ENCODE measurements at regions not wholly inside any gene's neighbourhood (a gene's known extent, or its start where the extent isn't known, plus 50 kb on each side); places are given as distances from the start of the nearest gene placed in this dataset.

GRCh38 chr6:82641677-82642076 lies 278.1 kb downstream of the TPBG start (continued):
- TF ChIP-seq YY1 (IDR thresholded peaks at IDR 0.05; ENCODE audit: extremely low read depth, insufficient replicate concordance, low read depth, low read length) (no peak), MAX (IDR thresholded peaks at IDR 0.05) (no peak), FOSL1 (IDR thresholded peaks at IDR 0.05; ENCODE audit: low read depth) (no peak), ZNF274 (IDR thresholded peaks at IDR 0.05; ENCODE audit: low read depth, low read length) (no peak), EZH2phosphoT487 (IDR thresholded peaks at IDR 0.05; ENCODE audit: borderline replicate concordance) (no peak)

DNA sequence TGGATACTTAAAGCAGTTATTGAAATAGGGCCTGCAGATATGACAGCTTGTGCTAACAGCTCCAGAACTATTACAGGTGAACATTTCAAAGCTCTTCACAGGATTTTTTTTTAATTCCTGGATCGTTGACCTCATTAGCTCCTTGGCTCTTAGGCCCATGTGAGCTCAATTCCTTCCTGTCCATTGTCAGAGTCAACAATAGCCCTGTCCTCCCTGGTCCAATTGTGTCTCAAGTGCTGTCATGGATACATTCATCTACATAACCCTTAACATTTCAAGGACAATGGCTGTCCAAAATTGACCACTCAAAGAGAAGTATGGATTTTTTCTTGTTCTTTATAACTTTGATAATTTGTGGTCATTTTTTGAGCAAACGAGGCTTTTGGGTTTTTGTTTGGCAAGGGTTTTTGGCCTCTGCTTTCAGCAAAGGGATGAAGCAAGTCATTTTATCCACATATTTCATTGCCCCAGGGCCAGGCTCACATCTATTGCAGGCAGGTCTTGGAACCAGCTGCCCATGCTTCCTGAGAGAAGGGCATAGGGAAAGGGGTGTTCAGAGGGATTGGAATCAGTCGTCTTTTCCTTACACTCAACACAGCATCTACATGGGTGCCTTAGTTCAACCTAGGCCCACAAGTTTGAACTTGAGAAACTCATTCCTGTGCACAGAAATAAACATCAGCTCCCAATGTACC lies 282.1 kb downstream of the TPBG start:
- BruUV-seq (replicated peaks): no TSS peak
- H3K4me3 ChIP-seq (replicated peaks in 1 of 2; ENCODE audit: low read depth in 1 of 2, low read length in 2 of 2): no peak overlapping the region
- H3K9me3 ChIP-seq (ENCODE audit: control insufficient read depth in 1 of 2, insufficient read depth in 1 of 2, low read depth in 1 of 2, low read length in 2 of 2): no peaks in the 10 kb centered on the region
- H3K9me2 ChIP-seq (ENCODE audit: insufficient read depth): no peaks in the 10 kb centered on the region
- no peak overlapping the region for H3K27ac ChIP-seq (ENCODE audit: low read depth, low read length)
- TF ChIP-seq ATF3 (IDR thresholded peaks at IDR 0.05) (no peak), ZNF274 (IDR thresholded peaks at IDR 0.05; ENCODE audit: low read depth, low read length) (no peak), SIN3A (IDR thresholded peaks at IDR 0.05; ENCODE audit: low read depth) (no peak), RAD21 (IDR thresholded peaks at IDR 0.05; ENCODE audit: low read depth) (no peak), ELF1 (IDR thresholded peaks at IDR 0.05; ENCODE audit: borderline replicate concordance, low read depth) (no peak), CTCF (IDR thresholded peaks at IDR 0.05 in 2 of 3, conservative IDR thresholded peaks at IDR 0.05 in 1 of 3; ENCODE audit: borderline replicate concordance in 1 of 3, insufficient read depth in 1 of 3, low read depth in 2 of 3, low read length in 2 of 3) (no peak)
- H4K20me1 ChIP-seq (ENCODE audit: insufficient read depth): no peaks in the 10 kb centered on the region
- no peak overlapping the region for H3K4me2 ChIP-seq (ENCODE audit: low read length)
- DNase-seq (ENCODE audit: low read depth, low spot score) (no peak), ATAC-seq (no peak)
- H3K79me2 ChIP-seq (ENCODE audit: insufficient read depth, low read length): no peaks in the 10 kb centered on the region
- no peak overlapping the region for H3K9ac ChIP-seq (ENCODE audit: low read length)
- intact Hi-C loops (cut with micrococcal nuclease): no loop called here
- no peaks in the 10 kb centered on the region for H3K27me3 ChIP-seq (ENCODE audit: insufficient read depth, low read length)
- ChIA-PET CTCF (no interaction called here), RAD21 (ENCODE audit: low non-redundant PET in 1 of 2, low total read pairs in 2 of 2, uncharacterized antibody in 2 of 2, unreplicated experiment in 2 of 2) (no interaction called here), POLR2A (no interaction called here)
- H3K36me3 ChIP-seq (ENCODE audit: control insufficient read depth in 1 of 2, insufficient read depth in 2 of 2, low read length in 2 of 2): no peaks in the 10 kb centered on the region
- H2AFZ ChIP-seq (ENCODE audit: low read depth, low read length, poor library complexity, severe bottlenecking): no peak overlapping the region
- no peaks in the 10 kb centered on the region for H3K4me1 ChIP-seq (ENCODE audit: control insufficient read depth in 1 of 2, insufficient read depth in 2 of 2, low read length in 2 of 2)
